NB4 (cell line): ENCODE measurements at regions not wholly inside any gene's neighbourhood (a gene's known extent, or its start where the extent isn't known, plus 50 kb on each side); places are given as distances from the start of the nearest gene placed in this dataset.

ENCODE experiments used
- CTCF ChIP-seq: IDR thresholded peaks from one replicate; pipeline ENCODE4 v1.5.1; 2012; ENCODE audit warnings: low read depth, low read length
- MAX ChIP-seq: IDR thresholded peaks from 2 replicates; pipeline ENCODE4 v1.6.1; 2011; ENCODE audit warnings: low read depth, low read length
- POLR2A ChIP-seq: IDR thresholded peaks from 2 replicates; pipeline ENCODE4 v1.6.1; 2011; ENCODE audit warnings: mild to moderate bottlenecking; ENCODE audit not compliant: insufficient read length; ENCODE audit errors: extremely low read depth

- TF ChIP-seq POLR2A: no peak
- no peak for TF ChIP-seq CTCF
- TF ChIP-seq MAX: no peak
Measured at GRCh38 chr1:13878021-13878420, 178.0 kb downstream of the PRDM2 start.
